Heart right ventricle (tissue), 16 donors: ENCODE measurements at regions not wholly inside any gene's neighbourhood (a gene's known extent, or its start where the extent isn't known, plus 50 kb on each side); places are given as distances from the start of the nearest gene placed in this dataset.

Source experiments
- ATAC-seq, 8 donors: fragments of 200-7000 bp; cut with Tn5 transposase; one replicate each; pipeline ENCODE4 v1.9.1; 2020; ENCODE audit warnings: mild to moderate bottlenecking in 8 of 8, moderate library complexity in 8 of 8, moderate number of reproducible peaks in 1 of 8
- DNase-seq, 2 donors: peaks; one replicate each; pipeline ENCODE4 v3.0.0-alpha.2; 2020
- H3K27ac ChIP-seq, 10 donors: fragments of 200-600 bp; sonication (generic) in 2 of 10; one replicate each; pipeline versions ENCODE4 v1.5.0 to v1.8.0; 2020 to 2022; ENCODE audit warnings: mild to moderate bottlenecking in 3 of 10
- H3K27me3 ChIP-seq, 7 donors: fragments of 200-600 bp; one replicate each; pipeline ENCODE4 v1.8.0; 2021 to 2022; ENCODE audit warnings: mild to moderate bottlenecking in 2 of 7
- H3K36me3 ChIP-seq, 9 donors: fragments of 200-600 bp; sonication (generic) in 1 of 9; one replicate each; pipeline versions ENCODE4 v1.5.0 to v1.8.0; 2020 to 2022; ENCODE audit warnings: mild to moderate bottlenecking in 2 of 9
- H3K4me1 ChIP-seq, 9 donors: fragments of 200-600 bp; sonication (generic) in 1 of 9; one replicate each; pipeline versions ENCODE4 v1.5.0 to v1.8.0; 2020 to 2022; ENCODE audit warnings: mild to moderate bottlenecking in 4 of 9
- H3K4me3 ChIP-seq, 10 donors: fragments of 200-600 bp; sonication (generic) in 2 of 10; one replicate each; pipeline versions ENCODE4 v1.5.0 to v1.8.0; 2020 to 2022; ENCODE audit warnings: mild to moderate bottlenecking in 7 of 10, moderate library complexity in 2 of 10
- H3K9me3 ChIP-seq, 11 donors: fragments of 200-600 bp in 10 of 11; sonication (generic) in 2 of 11; one replicate each; pipeline versions ENCODE4 v1.5.0 to v1.8.0; 2013 to 2022; ENCODE audit warnings: mild to moderate bottlenecking in 2 of 11, control low read depth in 1 of 11, moderate library complexity in 1 of 11
- WGBS, 2 donors: extraction: QIAGEN DNeasy Blood & Tissue Kit; methylation state at CpG; one replicate each; pipeline ENCODE4 v1.1.7; 2013; ENCODE audit warnings: inconsistent platforms in 1 of 2; 5-methylcytosine and 5-hydroxymethylcytosine counted together
- intact Hi-C, 10 donors: fragments of 100-400 bp; cut with DNase I; formaldehyde crosslinking; loops; one replicate each; pipeline versions ENCODE4 v1.11.1 to v1.14.2; 2022
- TF ChIP-seq, protein P1 (sequence below), 9 donors: fragments of 200-600 bp; sonication (generic) in 2 of 9; IDR thresholded peaks; one replicate each; pipeline versions ENCODE4 v1.5.0 to v1.8.0; 2021 to 2022; ENCODE audit warnings: antibody characterized with exemption in 9 of 9, mild to moderate bottlenecking in 5 of 9, moderate library complexity in 1 of 9
- donor health status: Arrhythmogenic right ventricular cardiomyopathy.
- donor health status: ischemic (EF 13 %, LVEDD 7.1; RV severe dilation, severe dysfunction).
- donor health status: healthy with polysubstance abuse.
- donor health status: DM: no; HTN: yes; CAD: no.
- donor health status: DM: no; HTN: no; CAD: no.
- donor health status: ischemic (EF 25% LVEDD 6.9; RV normal size, moderate dysfunction).
- donor health status: ischemic (EF 25% LVEDD 5.7; RV mildly dilated, moderate dysfunction).
- donor health status: healthy.
- donor health status: DM: yes; HTN: yes; CAD: no.
- donor health status: Ischemic cardiomyopathy.
- donor health status: ischemic (EF 35%, LVEDD 5.7; RV mildly dilated, moderate dysfunction).
- donor health status: nonischemic (EF 11% LVEDD 7.7; RV severe dilation, severe dysfunction).
- donor health status: DM: yes; HTN: yes; CAD: no.
- donor health status: PGD.
- donor health status: ischemic (EF 29% LVEDD 5.4; RV normal size, mild dysfunction).
- donor health status: nonischemic (EF 23%, LVEDD 6.1; RV moderate dilation, normal function).

DNA sequence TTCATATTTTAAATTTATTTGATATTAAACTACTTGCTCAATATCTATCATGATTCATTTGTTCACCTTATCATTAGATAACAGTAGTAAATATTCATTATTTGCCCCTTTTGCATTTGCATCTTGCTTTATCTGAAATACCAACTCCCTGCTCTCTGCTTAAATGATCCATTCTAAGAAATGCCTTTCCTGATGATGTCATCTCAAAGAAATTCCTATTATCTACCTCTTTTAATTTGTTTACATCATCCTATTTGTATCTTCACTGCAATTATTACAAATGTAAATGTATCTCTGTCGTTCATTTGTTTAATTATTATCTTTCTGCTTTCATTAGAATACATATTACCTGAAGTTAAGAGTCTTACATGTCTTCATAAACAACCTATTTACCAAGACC lies 549.9 kb downstream of the CBLN2 start:
- 64 to 81% methylated on average over 1 of the region's 1 CpG for WGBS, 2 donors
- intact Hi-C loops: no loop called here
- no peak for DNase-seq
- H3K27me3 ChIP-seq: no peaks in the 10 kb centered on the region
- H3K4me1 ChIP-seq: no peaks in the 10 kb centered on the region
- H3K9me3 ChIP-seq: peaks cover 0 to 12% (median 0%) of the 10 kb centered on the region in 11 donors
- no peak for ATAC-seq
- H3K27ac ChIP-seq: no peak overlapping the region
- no peaks in the 10 kb centered on the region for H3K36me3 ChIP-seq
- no peak overlapping the region for H3K4me3 ChIP-seq
- TF ChIP-seq, protein P1, sequence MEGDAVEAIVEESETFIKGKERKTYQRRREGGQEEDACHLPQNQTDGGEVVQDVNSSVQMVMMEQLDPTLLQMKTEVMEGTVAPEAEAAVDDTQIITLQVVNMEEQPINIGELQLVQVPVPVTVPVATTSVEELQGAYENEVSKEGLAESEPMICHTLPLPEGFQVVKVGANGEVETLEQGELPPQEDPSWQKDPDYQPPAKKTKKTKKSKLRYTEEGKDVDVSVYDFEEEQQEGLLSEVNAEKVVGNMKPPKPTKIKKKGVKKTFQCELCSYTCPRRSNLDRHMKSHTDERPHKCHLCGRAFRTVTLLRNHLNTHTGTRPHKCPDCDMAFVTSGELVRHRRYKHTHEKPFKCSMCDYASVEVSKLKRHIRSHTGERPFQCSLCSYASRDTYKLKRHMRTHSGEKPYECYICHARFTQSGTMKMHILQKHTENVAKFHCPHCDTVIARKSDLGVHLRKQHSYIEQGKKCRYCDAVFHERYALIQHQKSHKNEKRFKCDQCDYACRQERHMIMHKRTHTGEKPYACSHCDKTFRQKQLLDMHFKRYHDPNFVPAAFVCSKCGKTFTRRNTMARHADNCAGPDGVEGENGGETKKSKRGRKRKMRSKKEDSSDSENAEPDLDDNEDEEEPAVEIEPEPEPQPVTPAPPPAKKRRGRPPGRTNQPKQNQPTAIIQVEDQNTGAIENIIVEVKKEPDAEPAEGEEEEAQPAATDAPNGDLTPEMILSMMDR (IDR thresholded peaks at IDR 0.05): no peak

DNA sequence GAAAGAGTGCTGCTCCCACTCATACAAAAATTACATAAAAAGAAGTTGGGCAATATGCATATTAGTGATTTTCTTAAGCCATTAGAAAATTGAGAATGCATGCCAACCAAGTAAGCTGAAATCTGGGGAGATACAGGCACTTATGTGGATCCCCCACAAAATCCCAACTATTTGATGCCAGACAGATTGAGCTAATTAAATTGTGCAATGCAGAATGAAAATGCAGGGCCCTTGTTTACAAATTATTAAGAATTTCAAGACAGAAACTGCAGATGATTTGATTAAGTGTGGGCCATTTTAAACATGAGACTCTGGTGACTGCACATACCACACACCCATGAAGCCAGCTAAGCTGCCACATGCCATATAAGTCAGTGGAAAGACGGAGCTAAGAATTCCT lies 554.5 kb downstream of the CBLN2 start:
- H3K27ac ChIP-seq: no peak overlapping the region
- TF ChIP-seq, protein P1 (IDR thresholded peaks at IDR 0.05): no peak
- H3K36me3 ChIP-seq: no peaks in the 10 kb centered on the region
- ATAC-seq (no peak), DNase-seq (no peak)
- H3K9me3 ChIP-seq: peaks cover 0 to 33% (median 1%) of the 10 kb centered on the region in 11 donors
- no peaks in the 10 kb centered on the region for H3K4me1 ChIP-seq
- H3K4me3 ChIP-seq: no peak overlapping the region
- intact Hi-C loops: no loop called here
- H3K27me3 ChIP-seq: no peaks in the 10 kb centered on the region
- 70 to 73% methylated on average over 1 of the region's 1 CpG for WGBS, 2 donors

DNA sequence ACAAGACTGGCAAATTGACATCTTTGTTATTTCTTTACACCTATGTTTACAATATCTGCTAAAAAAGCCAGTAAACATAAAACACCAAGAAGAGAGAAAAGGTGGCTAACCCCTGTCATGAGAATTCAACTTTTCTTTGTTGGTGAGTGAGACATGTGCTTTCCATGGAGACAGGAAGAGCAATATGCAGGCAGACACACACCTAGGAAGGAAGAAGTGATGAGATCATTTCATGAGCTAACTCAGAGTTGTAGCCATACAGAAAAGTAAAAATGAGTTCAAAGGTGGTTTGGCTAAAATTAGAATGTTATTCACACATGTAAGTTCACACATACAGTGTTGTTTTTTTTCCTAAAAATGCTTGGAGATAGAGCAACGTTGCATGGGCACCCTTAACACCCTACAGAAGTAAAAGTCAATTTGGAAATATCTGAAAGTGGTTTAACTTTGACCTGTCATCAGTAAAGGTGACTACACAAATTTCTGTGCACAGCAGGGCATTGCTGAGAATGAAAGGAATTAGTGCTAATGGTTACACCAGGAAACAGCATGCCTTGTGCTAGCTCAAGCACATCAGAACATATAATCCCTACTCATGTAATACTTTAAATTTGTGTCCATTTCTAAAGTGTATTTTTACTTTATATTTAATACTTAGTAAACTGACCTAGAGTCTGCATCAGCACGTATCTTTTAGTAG lies 557.6 kb downstream of the CBLN2 start:
- Histone ChIP-seq H3K9me3 (peaks cover 0 to 49% (median 4%) of the 10 kb centered on the region in 11 donors), H3K27me3 (no peaks in the 10 kb centered on the region), H3K27ac (no peak overlapping the region), H3K4me1 (no peaks in the 10 kb centered on the region), H3K36me3 (no peaks in the 10 kb centered on the region), H3K4me3 (no peak overlapping the region)
- no peak for DNase-seq
- TF ChIP-seq, protein P1 (IDR thresholded peaks at IDR 0.05): no peak
- 53 to 54% methylated on average over 2 of the region's 2 CpGs for WGBS, 2 donors
- no peak for ATAC-seq
- intact Hi-C loops: no loop called here

DNA sequence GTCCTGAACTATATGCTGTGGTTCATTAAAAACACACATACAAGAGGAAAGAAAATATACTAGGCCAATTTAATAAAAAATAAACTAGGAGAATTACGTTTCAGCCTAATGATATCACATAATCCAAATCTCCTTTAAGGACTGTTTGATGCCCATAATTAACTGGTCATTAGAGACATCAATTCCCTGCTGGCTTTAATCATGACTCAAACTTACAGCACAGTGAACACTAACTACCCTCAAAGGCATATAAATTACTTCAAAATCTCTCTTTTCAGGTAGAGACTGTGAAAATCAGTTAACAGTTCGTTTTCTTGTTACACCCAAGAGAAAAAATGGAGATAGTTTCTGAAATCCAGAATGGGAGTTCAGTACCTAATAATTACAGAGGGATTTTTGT lies 567.4 kb downstream of the CBLN2 start:
- TF ChIP-seq, protein P1 (IDR thresholded peaks at IDR 0.05): no peak
- Histone ChIP-seq H3K4me1 (no peaks in the 10 kb centered on the region), H3K36me3 (no peaks in the 10 kb centered on the region), H3K27ac (no peak overlapping the region), H3K9me3 (no peaks in the 10 kb centered on the region), H3K4me3 (no peak overlapping the region), H3K27me3 (no peaks in the 10 kb centered on the region)
- ATAC-seq (no peak), DNase-seq (no peak)
- intact Hi-C loops: no loop called here
- 39 to 45% methylated on average over 2 of the region's 2 CpGs for WGBS, 2 donors
